Stimulated activated CD4-positive, alpha-beta T cell treated with anti-CD3 and anti-CD28 coated beads, Interleukin-2, amount 100 ng/mL, for 24 hours (primary cell): ENCODE measurements at regions not wholly inside any gene's neighbourhood (a gene's known extent, or its start where the extent isn't known, plus 50 kb on each side); places are given as distances from the start of the nearest gene placed in this dataset.
A peak's percentile ranks its signal among the peaks of the same experiment; 100 is the strongest.

Experiments
- DNase-seq, 2 donors: peaks; one replicate each; pipeline ENCODE4 v3.0.0-alpha.2; 2020

- no peak for DNase-seq
Observed at GRCh38 chr19:29375429-29376119, 150.2 kb upstream of the VSTM2B start.

DNA sequence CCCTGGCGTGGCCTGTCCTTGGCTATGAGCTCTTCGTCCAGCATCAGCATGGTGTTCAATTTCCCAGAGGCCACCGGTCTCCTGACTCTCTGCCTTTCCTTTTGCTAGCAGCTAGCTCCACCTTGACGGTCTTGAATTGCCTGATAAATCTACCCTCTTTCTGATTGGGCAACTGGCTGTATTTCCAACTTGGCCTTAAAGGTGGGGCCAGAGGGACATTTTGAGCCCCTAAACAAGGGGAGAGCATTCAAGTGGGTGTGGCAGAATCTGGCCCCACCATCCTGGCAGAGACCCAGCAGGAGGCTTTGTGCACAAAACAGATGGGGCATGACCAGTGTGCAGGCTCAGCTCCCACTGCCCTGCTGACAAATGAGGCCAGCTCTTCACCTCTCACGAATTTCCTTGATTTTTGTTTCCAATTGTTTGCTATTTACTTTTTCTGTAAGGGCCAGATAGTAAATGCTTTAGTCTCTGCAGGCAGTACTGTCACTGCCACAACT is 148.9 kb upstream of the VSTM2B start:
- no peak for DNase-seq

- no peak for DNase-seq
Observed at GRCh38 chr19:29378126-29378525, 147.7 kb upstream of the VSTM2B start.

DNA sequence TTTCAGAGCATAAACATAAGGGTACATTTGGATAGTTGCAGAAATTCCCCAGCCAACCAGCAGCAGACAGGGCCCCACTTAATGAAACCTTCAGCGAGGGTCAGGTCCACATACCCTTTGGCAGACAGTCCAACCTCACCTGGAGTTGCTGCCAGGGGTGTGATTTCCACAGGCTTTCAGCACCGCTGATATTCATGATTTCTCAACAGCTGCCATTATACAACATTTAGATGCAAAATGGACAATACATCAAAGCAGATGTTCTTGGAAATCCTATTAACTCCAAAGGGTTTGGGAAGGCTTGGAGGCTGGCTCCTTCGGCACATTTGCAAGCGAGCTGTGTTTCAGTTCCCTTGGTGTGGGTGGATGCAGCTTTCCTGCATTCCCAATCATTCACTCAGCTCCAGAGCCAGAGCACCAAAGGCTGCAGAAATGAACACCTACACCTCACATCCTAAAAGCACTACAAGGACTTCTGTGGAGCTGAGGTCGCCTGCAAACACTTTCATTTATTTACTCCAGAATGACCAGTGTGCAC is 147.2 kb upstream of the VSTM2B start:
- peak in 1 of 2 donors; percentile 2 for DNase-seq

- DNase-seq, result no peak
Observed at GRCh38 chr19:29379257-29380021, 146.4 kb upstream of the VSTM2B start.

DNA sequence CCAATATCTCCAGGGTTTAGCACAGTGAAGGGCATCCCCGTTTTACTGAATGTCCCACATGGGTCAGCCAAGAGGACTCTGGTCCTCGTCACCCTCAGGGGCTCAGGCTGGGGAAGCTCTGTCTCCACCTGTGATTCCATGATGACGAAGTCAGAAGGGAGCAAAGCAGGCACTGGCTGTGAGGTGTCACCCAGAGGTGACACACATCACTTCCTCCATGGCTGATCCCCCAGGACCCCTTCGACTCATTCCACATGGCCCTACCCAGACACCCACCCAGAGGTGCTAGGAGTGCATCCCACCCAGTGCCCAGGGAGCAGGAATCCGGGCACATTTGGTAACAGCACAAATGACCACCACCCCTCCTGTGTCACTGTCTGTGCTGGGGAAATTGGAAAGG is 145.2 kb upstream of the VSTM2B start:
- no peak for DNase-seq

DNA sequence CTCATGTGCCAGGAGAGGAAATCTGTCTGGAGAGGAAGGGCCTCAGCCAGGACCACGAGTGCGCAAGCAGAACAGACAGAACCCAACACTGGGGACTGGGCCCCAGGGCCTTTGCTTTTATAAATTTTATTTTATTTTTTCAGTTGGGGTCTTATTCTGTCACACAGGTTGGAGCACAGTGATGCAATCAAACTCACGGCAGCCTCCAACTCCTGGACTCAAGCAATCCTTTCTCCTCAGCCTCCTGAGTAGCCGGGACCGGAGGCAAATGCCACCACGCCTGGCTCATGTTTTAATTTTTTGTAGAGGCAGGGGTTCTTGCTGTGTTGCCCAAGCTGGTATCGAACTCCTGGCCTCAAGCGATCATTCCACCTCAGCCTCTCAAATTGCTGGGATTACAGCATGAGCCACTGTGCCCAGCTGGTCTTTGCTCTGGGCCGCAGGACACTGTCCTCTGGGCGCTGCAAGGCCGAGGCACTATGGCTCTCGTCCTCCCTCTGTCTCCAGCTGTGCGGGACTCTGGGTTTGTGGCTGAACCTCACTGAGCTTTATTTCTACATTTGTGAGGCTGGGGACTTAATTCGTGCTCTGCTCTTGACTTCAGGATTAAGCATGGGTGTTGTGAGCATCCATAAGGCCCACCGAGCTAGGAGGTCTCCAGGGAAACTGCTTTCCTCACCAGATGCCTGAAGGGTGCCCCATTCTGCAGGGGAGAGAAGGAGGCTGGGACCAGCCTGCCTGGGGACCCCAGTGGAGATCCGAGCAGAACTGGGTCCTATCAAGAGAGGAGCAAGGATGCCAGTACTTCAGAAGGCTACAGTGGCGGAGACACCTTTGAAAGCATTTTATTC is 144.2 kb upstream of the VSTM2B start:
- DNase-seq, result no peak

DNA sequence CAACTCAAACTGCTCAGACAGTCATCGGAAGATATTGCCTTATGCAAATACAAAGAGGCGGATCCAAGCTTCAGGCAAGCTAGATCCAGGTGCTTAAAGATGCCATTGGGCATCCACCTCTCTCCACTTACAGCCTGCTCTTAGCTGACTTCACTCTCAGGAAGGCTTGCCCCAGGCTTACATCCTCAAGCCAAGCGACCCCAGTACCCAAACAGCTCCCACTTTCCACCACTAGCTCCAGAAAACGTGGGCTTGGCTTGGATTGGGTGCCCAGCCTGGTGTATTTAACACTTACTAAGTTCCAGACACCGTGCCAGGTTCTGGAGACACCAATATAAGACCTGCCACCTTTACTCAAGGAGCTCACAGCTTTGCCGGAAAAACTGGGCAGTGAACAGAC is 142.1 kb upstream of the VSTM2B start:
- DNase-seq, result no peak

DNA sequence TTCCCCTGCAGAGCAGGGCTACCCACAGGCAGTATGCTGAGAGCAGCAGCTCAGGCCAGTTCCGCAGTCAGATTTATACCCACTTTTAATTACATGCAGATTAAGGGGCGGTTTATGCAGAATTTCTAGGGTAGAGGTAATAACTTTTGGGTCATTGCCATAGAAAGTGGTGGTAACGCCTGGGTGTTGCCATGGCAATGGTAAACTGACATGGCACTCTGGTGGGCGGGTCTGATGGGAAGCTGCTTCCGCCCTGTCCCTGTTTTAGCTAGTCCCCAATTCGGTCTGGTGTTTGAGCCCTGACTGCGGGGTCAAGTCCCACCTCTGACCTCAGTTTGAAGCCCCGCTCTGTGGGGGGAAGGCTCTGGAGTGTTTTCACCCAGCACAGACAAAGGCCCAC is 141.1 kb upstream of the VSTM2B start:
- DNase-seq, result no peak

DNA sequence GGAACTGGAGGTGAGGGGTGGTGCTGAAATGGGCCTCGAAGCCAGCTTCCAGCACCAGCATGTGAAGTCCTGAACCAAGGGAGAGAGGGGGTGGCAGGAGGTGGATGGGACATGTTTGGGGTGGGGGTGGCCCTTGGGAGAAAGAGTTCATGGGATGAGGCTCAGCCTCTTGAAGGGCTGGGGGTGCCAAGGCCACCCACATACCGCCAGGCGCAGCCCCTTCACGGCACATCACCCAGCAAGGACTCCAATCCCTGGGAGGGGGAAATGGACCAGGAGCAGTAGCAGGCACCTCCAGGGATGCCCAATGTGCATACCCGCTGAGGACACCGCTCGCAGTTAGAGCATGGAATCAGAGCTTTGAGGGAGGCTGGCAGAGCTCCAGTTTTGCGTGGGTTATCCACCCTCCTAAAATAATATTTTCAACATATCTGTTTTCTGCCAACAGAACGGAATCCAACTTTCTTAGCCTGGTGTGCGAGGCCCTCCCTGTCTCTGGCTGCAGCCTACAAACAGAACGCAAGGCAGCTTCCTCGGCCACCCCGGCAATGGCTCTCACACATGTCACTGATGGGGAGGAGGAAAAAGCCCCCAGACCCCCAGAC is 140.5 kb upstream of the VSTM2B start:
- no peak for DNase-seq

DNA sequence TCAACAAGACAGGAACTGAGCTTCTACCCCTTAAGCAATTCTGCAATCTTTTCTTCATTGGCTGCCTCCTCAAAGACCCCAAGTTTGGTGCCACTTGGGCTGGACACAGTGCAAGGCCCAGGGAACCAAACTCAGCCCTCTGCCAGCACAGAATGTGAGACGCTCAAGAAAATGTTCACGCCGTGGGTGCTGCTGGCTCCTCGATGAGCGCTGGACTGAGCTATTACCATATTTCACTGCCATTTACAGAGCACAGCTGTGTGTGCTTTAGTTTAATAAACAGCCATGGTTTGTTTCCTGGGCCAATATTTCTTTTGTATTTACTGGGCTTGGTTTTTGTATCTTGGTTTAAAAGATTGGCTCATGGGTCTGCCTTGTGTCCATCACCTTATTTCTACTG is 138.8 kb upstream of the VSTM2B start:
- no peak for DNase-seq

DNA sequence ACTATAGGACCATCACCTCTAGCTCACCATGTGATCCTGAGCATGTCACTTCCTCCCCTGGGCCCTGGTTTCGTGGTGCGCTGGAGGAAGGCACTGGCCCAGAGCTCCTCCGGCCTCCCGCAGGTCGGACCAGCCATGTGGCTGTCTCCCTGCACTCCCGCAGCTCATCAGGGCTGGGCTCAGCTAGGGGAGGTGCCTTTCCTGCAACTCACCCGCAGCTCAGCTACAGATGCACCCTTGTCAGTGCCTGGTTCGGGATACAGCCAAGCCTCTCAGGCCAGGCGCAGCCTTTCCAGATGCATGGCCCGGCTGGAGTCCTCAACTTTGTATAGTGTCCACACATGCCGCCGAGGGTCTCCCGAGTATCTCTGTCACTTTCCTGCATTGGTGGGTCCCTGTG is 138.2 kb upstream of the VSTM2B start:
- DNase-seq, result no peak

- DNase-seq, result no peak
Observed at GRCh38 chr19:29389495-29389894, 136.3 kb upstream of the VSTM2B start.

GRCh38 chr19:29390742-29391141 is 135.1 kb upstream of the VSTM2B start:
- no peak for DNase-seq

GRCh38 chr19:29393915-29394460 is 131.8 kb upstream of the VSTM2B start:
- no peak for DNase-seq

DNA sequence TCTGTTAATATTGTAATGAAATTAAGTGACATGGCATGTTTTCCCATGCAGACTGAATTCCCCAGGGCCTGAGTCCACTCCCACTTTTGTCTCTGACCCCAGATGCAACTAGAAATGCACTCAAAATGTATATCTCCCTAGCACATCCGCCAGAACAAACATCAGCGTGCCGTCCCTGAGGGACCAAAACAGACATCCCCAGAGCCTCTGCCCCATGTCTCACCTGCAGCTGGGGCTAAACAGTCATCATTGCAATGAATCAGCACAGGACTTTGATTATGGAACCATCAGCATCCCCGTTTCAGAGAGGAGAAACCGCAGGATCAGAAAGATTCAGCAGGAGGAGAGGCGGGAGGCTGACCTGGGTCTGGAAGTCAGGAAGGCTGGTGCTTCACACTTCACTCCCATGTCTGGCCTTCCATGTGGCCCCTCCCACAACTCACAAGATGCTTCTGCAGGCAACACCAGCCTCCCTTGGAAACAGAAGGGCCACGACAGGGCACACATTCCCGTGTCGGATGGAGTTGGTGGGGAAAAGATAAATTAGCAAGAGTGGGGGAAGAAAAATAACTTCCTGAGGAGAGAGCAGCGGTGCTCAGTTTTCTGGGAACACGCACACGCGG is 130.6 kb upstream of the VSTM2B start:
- no peak for DNase-seq

GRCh38 chr19:29395734-29396414 is 129.9 kb upstream of the VSTM2B start:
- no peak for DNase-seq

GRCh38 chr19:29396925-29397324 is 128.9 kb upstream of the VSTM2B start:
- no peak for DNase-seq

DNA sequence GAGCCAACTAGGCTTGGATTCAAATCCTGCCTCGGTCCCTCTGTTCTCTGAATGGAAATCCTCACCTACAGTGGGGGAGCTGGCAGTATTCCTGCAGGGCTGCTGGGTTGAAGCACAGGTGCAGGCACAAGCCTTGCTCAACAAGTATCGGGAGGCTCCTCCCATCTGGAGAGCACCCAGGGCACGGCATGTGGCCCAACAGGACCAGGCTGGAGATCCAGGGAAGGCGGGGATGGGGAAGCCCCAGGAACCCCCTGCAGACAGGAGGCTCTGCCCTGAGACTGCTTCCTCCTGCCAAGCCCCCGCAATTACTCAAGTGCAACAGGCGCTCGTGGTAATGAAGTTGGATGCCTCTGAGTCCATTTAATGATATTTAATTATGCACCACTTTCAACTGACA is 128.0 kb upstream of the VSTM2B start:
- DNase-seq, result no peak

GRCh38 chr19:29399804-29400203 is 126.0 kb upstream of the VSTM2B start:
- DNase-seq, result no peak
